ENCODE measurements at regions not wholly inside any gene's neighbourhood (a gene's known extent, or its start where the extent isn't known, plus 50 kb on each side); places are given as distances from the start of the nearest gene placed in this dataset.
A peak's percentile ranks its signal among the peaks of the same experiment; 100 is the strongest.

- in situ Hi-C loops (cut with HindIII; ENCODE audit: low sequenced_read_pairs): no loop called here
- DNase-seq (ENCODE audit: low spot score): no peak
Observed at GRCh38 chr6:92160226-92160625, 1259.1 kb downstream of the EPHA7 start.

- in situ Hi-C loops (cut with HindIII; ENCODE audit: low sequenced_read_pairs): no loop called here
- no peak for DNase-seq (ENCODE audit: low spot score)
Observed at GRCh38 chr6:92159046-92159445, 1260.3 kb downstream of the EPHA7 start.

- no peak for DNase-seq (ENCODE audit: low spot score)
- in situ Hi-C loops (cut with HindIII; ENCODE audit: low sequenced_read_pairs): no loop called here
Observed at GRCh38 chr6:92150553-92150952, 1268.8 kb downstream of the EPHA7 start.

GRCh38 chr6:92147246-92147645 lies 1272.1 kb downstream of the EPHA7 start:
- in situ Hi-C loops (cut with HindIII; ENCODE audit: low sequenced_read_pairs): no loop called here
- DNase-seq (ENCODE audit: low spot score): no peak

- DNase-seq (ENCODE audit: low spot score): no peak
- in situ Hi-C loops (cut with HindIII; ENCODE audit: low sequenced_read_pairs): no loop called here
Observed at GRCh38 chr6:92139601-92140000, 1279.8 kb downstream of the EPHA7 start.

GRCh38 chr6:92132957-92133356 lies 1286.4 kb downstream of the EPHA7 start:
- DNase-seq (ENCODE audit: low spot score): no peak
- in situ Hi-C loops (cut with HindIII; ENCODE audit: low sequenced_read_pairs): no loop called here

- in situ Hi-C loops (cut with HindIII; ENCODE audit: low sequenced_read_pairs): no loop called here
Observed at GRCh38 chr6:92132457-92132856, 1286.9 kb downstream of the EPHA7 start.

GRCh38 chr6:92130944-92131343 lies 1288.4 kb downstream of the EPHA7 start:
- DNase-seq (ENCODE audit: low spot score): no peak
- in situ Hi-C loops (cut with HindIII; ENCODE audit: low sequenced_read_pairs): no loop called here

More at GRCh38 chr6:92132457-92132856, 1286.9 kb downstream of the EPHA7 start:
- no peak for DNase-seq (ENCODE audit: low spot score)

- DNase-seq (ENCODE audit: low spot score): no peak
- in situ Hi-C loops (cut with HindIII; ENCODE audit: low sequenced_read_pairs): no loop called here
Observed at GRCh38 chr6:92126983-92127382, 1292.4 kb downstream of the EPHA7 start.

GRCh38 chr6:92126088-92126487 lies 1293.3 kb downstream of the EPHA7 start:
- in situ Hi-C loops (cut with HindIII; ENCODE audit: low sequenced_read_pairs): no loop called here

GRCh38 chr6:92125681-92126080 lies 1293.7 kb downstream of the EPHA7 start:
- in situ Hi-C loops (cut with HindIII; ENCODE audit: low sequenced_read_pairs): no loop called here
- no peak for DNase-seq (ENCODE audit: low spot score)

More at GRCh38 chr6:92126088-92126487, 1293.3 kb downstream of the EPHA7 start:
- DNase-seq (ENCODE audit: low spot score): no peak

GRCh38 chr6:92124200-92124651 lies 1295.1 kb downstream of the EPHA7 start:
- DNase-seq (ENCODE audit: low spot score): no peak
- in situ Hi-C loops (cut with HindIII; ENCODE audit: low sequenced_read_pairs): no loop called here

- DNase-seq (ENCODE audit: low spot score): peak; percentile 10
- in situ Hi-C loops (cut with HindIII; ENCODE audit: low sequenced_read_pairs): no loop called here
Observed at GRCh38 chr6:92122746-92123145, 1296.6 kb downstream of the EPHA7 start.

- in situ Hi-C loops (cut with HindIII; ENCODE audit: low sequenced_read_pairs): no loop called here
Observed at GRCh38 chr6:92121228-92121627, 1298.1 kb downstream of the EPHA7 start.

GRCh38 chr6:92117800-92118199 lies 1301.6 kb downstream of the EPHA7 start:
- in situ Hi-C loops (cut with HindIII; ENCODE audit: low sequenced_read_pairs): no loop called here
- no peak for DNase-seq (ENCODE audit: low spot score)

More at GRCh38 chr6:92121228-92121627, 1298.1 kb downstream of the EPHA7 start:
- DNase-seq (ENCODE audit: low spot score): no peak

GRCh38 chr6:92114797-92115196 lies 1304.6 kb downstream of the EPHA7 start:
- in situ Hi-C loops (cut with HindIII; ENCODE audit: low sequenced_read_pairs): no loop called here
- peak; percentile 58 for DNase-seq (ENCODE audit: low spot score)

GRCh38 chr6:92114091-92114675 lies 1305.2 kb downstream of the EPHA7 start:
- peak; percentile 55 for DNase-seq (ENCODE audit: low spot score)
- in situ Hi-C loops (cut with HindIII; ENCODE audit: low sequenced_read_pairs): no loop called here

- no peak for DNase-seq (ENCODE audit: low spot score)
- in situ Hi-C loops (cut with HindIII; ENCODE audit: low sequenced_read_pairs): no loop called here
Observed at GRCh38 chr6:92111386-92111785, 1308.0 kb downstream of the EPHA7 start.

- in situ Hi-C loops (cut with HindIII; ENCODE audit: low sequenced_read_pairs): no loop called here
- DNase-seq (ENCODE audit: low spot score): no peak
Observed at GRCh38 chr6:92110403-92110802, 1309.0 kb downstream of the EPHA7 start.

GRCh38 chr6:92109956-92110355 lies 1309.4 kb downstream of the EPHA7 start:
- DNase-seq (ENCODE audit: low spot score): no peak
- in situ Hi-C loops (cut with HindIII; ENCODE audit: low sequenced_read_pairs): no loop called here

GRCh38 chr6:92109256-92109655 lies 1310.1 kb downstream of the EPHA7 start:
- in situ Hi-C loops (cut with HindIII; ENCODE audit: low sequenced_read_pairs): no loop called here
- no peak for DNase-seq (ENCODE audit: low spot score)
